DMS114 treated with DMSO at 0.1 percent for 48 hours (cell line): ENCODE measurements at regions not wholly inside any gene's neighbourhood (a gene's known extent, or its start where the extent isn't known, plus 50 kb on each side); places are given as distances from the start of the nearest gene placed in this dataset.

Experiments used
- DNase-seq: peaks from one replicate; lab custom pipeline; 2025; ENCODE audit not compliant: unreplicated experiment; lab: John Stamatoyannopoulos, UW

DNA sequence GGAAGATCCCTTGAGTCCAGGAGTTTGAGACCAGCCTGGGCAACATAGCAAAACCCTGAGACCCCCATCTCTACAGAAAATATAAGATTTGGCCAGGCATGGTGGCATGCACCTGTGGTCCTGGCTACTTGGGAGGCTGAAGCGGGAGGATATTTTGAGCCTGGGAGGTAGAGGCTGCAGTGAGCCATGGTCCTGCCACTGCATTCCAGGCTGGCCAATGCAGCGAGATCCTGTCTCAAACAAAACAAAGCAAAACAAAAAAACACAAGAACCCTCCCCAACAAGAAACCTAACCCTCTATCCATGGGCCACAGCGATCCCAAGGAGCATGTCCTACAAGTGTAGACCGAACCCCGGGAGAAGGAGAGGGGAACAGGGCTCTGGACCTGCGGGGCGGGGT is 133.3 kb downstream of the MGAT5B start:
- DNase-seq: no peak

DNA sequence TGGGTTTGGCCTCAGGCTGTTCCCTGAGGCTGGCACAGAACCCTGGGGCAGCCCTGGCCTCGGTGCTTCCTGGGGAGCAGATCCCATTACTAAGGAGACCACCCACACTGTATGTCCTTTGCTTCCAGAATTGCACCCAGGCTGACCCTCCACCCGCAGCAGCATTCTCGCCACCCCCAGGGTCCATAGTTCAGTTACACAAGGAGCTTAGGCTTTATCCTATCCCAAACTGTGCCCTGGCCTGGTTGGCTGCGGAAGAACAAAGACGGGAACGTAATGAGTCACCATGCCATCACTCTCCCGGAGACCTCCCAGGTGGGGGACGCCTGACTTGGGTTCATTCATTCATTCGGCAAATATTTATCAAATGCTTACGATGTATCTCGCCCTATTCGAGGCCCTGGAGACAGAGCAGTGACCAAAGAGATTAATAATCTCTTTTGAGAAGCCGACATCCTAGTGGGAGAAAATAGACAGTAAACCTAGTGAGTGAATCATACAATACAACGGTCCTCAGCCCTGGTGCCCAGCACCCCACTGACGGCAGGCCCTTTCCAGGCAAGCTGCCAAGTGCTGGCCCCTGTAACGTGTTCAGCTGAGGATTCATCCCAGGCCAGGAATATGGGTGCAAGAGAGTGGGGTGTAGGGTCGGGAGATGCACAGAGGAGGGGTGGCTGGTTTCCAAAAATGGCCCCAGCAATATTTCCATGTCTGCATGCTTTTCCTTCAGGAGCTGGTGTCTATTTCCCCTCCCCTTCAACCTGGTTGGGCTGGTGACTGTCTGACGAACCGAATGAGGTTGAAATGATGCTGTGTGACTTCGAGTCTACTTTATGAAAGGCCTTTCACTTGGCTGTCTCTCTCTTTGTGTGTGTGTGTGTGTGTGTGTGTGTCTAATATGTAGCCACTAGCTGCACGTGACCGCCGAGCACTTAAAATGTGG is 134.2 kb downstream of the MGAT5B start:
- DNase-seq: no peak

DNA sequence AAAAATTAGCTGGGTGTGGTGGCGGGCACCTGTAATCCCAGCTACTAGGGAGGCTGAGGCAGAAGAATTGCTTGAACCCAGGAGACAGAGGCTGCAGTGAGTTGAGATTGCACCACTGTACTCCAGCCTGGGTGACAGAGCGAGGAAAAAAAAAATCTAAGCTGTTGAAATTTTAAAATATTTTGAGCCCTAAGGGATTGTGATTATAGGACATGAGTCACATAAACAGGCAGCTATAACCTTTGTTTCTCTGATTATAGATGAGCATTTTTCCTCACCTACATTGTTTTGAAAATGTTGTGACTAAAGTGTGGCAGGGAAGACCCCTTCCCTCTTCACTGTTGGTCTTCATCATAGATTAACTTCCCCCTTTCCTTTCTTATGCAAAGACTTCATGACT is 135.5 kb downstream of the MGAT5B start:
- no peak for DNase-seq

DNA sequence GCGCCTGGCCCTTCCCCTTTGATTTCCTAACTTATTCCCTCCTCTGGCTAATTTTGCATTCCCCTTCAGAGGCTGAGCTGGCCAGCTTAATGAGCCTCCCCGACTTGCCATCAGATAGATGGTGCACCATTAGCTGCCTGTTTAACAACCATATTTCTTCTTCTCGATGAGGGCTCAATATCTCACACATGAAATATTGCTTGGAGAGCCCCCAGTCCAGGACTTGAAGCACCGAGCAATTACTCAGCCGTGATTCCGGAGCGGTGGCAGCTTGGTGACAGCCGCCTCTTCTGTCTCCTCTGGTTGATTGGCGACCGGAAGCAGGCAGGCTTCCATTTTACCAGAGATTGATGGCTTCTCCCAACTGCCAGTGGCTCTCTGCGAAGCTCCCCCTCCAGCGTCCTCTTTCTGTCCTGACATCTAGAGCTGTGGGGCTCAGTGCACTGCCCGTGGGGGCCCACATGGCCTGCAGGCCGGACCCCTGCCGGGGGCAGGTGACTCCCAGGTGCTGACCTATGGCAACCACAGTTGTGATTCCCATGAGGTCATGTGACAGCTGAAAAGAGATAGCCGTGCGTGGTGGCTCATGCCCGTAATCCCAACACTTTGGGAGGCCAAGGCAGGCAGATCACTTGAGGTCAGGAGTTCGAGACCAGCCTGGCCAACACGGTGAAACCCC is 133.7 kb upstream of the SEC14L1 start:
- no peak for DNase-seq

DNA sequence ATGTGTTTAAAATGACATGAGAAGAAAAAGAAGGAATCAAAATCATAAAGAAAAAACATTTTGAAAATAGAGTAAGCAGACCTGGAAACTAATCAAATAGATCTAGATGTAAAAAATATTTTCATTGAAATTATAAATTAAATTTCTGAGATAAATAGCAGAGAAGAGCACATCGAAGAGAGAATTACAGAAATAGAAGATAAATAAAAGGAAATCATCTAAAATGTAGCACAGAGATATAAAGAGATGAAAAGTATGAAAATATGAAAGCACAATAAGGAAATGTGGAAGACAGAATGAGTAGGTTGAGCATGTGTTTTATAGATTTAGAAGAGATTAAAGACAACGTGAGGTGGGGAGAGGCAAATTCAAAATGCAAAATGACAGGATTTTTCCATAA is 130.9 kb upstream of the SEC14L1 start:
- DNase-seq: no peak

DNA sequence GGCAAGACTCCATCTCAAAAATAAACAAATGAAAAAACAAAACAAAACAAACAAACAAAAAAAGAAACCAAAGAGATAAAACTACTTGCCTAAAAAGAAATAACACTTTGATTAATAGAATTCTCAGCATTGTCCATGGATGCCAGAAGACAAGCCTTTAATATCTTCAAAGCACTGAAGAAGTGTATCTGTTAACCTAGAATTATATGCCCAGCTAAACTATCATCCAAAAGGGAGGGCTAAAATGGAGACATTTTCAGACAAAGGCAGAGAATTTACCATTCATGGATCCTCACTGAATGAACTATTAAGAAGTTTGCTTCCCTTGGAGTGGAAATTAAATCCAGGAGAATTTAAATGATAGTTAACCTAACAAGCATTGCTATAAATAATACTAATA is 130.1 kb upstream of the SEC14L1 start:
- no peak for DNase-seq

DNA sequence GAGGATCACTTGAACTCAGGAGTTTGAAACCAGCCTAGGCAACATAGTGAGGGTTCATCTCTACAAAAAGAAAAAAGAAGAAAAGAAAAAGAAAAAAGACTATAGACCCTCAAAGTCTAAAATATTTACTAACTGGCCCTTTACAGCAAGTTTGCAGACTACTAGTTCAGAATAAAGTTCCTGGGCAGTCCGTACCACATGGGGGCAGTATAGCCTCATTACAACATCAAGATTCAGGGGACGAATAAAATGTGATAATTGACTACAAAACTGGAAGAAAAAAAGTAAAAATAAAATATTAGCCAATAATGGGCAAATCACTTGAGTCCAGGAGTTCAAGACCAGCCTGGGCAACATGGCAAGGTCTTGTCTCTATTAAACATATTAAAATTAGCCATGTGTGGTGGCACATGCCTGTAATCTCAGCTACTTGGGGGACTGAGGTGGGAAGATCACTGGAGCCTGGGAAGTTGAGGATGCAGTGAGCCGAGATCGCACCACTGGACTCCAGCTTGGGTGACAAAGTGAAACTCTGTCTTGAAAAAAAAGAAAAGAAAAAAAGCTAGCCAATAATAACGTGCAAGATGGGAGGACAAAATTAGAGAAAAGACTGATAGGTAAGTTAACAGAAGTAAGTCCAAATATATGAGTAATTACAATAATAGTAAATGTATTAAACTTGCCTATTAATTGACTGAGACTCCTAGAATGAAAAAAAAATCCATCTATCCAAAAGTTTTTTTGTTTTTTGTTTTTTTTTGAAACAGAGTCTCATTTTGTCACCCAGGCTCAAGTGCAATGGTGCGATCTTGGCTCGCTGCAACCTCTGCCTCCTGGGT is 129.4 kb upstream of the SEC14L1 start:
- no peak for DNase-seq

DNA sequence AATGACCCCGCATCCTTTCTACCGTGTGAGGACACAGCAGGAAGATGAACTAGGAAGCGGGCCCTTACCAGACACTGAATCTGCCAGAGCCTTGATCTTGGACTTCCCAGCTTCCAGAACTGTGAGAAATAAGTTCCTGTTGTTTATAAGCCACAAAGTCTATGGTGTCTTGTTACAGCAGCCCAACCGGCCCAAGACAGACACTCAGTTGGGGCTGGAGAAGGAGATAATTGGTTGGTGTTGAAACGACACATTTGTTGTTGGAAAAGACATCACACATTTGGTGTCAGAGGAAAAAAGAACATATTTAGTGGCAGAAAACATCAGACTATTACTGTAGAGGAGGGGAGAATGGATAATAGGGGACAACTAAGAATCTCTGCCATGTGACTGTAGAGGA is 122.3 kb upstream of the SEC14L1 start:
- DNase-seq: no peak

DNA sequence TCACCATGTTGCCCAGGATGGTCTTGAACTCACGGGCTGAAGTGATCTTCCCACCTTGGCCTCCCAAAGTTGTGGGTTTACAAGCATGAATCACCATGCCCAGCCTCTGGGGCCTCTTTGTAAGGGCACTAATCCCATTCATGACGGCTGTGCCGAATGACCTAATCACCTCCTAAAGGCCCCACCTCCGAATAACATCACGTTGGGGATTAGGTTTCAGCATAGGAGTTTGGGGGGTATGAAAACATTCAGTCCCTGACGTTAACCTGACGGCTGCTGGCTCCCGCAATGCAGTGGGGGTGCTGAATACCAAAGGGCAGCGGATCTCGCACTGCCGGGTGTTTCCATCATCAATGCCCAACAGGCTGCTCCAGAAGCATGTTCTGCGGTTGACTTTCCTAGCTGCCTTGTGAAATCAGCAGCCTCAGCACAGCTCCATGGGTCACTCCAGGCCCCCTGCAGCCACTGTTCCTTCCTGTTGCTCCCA is 120.8 kb upstream of the SEC14L1 start:
- DNase-seq: no peak

DNA sequence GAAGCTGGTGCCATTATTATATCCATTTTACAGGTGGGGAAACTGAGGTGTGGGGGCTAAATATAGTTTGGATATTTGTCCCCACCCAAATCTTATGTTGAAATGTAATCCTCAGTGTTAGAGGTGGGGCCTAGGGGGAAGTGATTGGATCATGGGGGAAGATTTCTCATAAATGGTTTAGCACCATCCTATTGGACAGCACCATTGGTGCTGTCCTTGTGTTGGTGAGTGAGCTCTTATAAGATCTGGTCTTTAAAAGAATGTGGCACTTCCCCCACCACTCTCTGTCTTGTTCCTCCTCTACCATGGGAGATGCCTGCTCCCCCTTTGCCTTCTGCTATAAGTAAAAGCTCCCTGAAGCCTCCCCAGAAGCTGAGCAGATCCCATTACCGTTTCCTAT is 119.8 kb upstream of the SEC14L1 start:
- no peak for DNase-seq

DNA sequence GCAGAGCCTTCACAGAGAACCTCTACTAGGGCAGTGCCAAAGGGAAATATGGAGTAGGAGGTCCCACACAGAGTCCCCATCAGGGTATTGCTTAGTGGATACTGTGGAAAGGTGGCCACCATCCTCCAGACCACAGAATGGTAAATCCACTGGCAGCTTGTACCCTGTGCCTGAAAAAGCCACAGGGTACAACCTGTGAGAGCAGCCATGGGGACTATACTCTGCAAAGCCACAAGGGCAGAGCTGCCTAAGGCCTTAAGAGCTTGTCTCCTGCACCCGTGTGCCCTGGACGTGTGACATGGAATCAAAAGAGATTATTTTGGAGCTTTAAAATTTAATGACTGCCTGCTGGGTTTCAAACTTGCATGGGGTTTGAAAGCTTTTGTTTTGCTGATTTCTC is 118.0 kb upstream of the SEC14L1 start:
- no peak for DNase-seq

DNA sequence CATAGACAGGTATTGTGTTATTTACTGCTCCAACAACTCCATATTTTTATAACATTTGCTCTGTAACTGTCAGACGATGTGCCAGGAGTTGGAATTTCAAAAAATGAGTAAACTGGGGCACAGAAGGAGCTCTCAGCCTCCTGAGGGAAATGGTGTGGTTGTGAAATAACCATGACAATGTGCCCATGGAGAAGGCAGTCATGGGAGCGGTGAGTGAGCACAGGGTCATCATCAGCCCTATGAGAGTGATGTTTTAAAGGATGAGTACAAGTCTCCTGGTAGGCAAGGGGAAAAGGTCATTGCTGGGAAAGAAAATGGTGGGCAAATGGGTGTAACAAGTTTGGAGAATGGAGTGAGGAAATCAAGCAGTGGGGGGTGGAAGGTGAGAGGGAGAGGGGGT is 115.0 kb upstream of the SEC14L1 start:
- no peak for DNase-seq

DNA sequence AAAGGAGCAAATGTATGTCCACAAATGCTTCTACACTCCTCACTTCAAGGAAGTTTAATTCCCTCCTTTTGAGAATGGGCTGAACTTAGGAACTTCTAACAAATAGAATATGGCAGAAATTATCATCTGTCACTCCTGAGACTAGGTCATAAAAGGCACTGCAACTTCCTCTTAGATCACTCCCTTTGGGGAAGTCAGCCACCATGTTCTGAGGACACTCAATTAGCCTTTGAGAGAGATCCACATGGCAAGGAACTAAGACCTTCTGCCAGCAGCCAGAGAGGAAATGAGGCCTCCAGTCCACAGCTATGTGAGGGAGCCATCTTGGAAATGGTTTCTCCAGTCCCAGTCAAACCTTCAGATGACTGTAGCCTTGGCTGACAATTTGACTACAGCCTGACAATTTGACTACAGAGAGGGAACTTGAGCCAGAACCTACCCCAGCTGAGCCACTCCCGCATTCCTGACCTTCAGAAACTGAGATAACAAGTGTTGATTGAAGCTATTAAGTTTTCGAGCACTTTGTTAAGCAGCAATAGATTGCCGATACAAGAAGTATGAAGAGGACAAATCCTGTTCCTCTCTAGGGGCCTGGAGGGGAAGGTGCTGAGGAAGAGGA is 113.4 kb upstream of the SEC14L1 start:
- no peak for DNase-seq

DNA sequence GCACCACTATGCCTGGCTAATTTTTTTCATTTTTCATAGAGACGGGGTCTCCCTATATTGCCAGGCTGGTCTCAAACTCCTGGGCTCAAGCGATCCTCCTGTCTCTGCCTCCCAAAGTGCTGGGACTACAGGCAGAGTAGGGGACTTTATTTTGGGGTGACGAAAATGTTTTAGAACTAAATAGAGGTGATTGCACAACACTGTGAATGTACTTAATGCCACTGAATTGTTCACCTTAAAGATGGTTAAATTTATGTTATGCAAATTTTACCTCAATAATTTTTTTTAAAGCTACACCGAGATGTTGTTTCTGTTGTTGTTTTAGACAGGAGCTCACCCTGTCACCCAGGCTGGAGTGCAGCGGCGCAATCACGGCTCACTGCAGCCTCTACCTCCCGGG is 111.9 kb upstream of the SEC14L1 start:
- DNase-seq: no peak

DNA sequence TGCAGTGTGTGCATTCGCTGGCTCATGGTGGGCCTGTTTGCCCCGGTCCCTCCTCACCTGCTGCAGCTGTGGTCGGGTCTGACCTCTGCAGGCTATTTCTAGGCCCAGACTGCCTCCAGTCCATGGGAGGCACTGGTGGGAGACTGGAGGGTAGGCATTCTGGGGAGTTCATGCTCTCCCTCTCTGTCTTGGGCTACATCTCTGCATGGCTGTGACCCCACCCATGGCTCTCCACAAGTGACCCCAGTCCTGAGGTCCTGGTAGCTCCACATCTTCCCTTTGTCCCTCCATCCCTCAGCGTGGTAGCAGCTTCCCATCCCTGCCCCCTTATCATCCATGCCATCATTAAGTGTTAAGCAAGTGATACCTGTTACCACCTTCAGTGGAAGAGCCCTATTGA is 107.8 kb upstream of the SEC14L1 start:
- no peak for DNase-seq

DNA sequence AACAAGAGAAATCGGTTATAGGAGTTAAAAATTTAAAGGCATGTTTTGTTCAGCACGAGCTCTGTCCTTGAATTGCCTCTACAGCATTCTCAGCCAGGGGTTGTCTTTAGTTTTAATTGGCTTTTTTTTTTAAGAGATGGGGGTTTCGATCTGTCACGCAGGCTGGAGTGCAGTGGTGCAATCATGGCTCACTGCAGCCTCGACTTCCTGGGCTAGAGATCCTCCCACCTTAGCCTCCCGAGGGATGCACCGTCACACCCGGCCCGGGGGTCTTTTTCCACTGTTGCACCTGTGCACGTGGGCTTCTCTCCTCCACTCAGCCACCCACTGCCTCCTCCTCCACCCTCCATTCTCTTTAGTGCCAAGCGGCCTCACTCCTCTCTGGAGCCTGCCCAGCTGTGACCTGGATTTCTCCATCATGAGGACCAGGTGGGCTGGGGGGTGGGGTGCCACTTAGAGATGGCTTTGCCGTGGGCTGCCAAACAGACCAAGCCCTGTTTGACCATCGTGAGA is 106.8 kb upstream of the SEC14L1 start:
- DNase-seq: no peak

DNA sequence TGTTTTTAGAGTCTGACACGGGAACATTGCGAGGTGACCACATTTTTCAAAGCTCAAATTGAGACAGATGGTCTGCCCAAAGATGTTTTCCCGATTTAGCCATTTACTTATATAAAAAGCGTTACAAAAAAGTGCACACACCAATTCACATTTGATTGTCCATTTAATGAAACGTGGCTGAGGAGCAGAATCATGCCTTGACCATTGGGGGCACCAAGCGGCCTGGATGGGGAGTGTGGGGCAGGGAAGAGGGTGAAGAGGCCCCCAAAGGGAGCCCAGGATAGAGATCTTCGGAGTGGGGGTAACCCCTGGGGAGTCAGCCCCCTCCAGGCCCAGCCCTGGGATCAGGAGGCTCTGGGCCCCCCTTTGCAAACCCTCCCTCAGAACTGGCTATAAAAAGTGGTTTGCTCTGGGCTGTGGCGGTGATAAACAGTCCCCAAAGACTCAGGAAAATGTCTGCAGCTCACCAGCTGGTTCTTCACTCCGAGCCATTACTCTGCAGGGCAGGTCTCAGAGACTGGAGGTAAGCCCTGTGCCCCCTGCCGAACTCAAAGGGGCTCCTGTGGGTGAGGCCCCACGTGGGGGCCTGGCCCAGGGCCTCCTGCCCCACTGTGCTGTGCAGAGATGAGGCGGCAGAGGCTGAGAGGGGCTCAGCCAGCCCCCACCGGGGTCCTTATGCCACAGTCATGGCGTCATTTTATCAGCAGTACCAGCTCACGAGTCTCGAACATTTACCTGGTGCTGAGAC is 105.9 kb upstream of the SEC14L1 start:
- no peak for DNase-seq

DNA sequence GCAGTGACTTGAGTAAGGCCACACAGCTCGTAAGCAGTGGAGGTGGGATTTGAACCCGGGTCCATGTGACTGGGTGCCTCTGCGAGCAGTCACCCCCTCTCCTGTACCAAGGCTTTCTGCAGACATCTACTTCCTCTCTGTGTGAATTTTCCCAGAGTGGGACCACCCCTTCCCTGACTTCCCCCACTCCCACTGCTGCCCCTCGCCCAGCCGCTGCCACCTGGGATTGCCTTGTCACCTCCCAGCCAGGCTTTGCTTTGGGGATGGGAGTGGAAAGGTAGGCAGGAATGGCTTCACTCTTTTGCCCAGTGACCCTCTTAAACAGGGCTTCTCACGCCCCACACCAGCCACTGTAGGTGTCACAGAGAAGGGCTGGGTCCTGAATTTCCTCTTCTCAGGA is 105.2 kb upstream of the SEC14L1 start:
- DNase-seq: no peak

DNA sequence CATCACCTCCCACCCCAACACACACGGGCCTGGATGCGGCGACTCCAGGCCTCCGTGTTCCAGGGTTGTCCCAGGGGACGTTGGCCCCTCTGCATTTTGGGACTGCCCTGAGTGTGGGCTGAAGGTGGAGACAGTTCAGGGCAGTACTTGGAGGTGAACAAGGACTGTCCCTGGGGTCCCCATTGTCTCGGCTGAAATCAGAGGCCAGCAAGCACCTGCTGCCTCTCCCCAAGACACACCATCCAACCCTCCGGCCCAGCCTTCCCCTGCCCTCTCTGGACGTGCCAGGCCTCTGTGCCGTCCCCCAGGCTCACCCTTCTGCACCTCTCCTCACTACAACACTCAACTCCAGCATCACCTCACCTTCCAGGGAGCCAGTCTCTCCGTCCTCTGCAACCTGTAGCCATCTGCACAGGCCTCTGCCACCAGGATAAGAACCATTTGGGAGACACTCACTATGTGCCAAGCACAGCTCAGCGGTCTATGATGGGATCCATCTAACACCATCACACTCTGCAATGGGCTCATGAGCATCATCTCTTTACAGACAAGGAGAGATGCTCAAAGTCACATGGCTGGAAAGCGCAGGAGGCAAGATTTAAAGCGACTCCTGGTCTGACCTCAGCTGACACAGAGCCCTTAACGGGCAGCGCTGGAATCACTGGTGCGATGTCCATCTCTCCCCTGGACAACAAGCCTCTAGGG is 104.5 kb upstream of the SEC14L1 start:
- DNase-seq: no peak
